ENCODE measurements at regions not wholly inside any gene's neighbourhood (a gene's known extent, or its start where the extent isn't known, plus 50 kb on each side); places are given as distances from the start of the nearest gene placed in this dataset.

DNA sequence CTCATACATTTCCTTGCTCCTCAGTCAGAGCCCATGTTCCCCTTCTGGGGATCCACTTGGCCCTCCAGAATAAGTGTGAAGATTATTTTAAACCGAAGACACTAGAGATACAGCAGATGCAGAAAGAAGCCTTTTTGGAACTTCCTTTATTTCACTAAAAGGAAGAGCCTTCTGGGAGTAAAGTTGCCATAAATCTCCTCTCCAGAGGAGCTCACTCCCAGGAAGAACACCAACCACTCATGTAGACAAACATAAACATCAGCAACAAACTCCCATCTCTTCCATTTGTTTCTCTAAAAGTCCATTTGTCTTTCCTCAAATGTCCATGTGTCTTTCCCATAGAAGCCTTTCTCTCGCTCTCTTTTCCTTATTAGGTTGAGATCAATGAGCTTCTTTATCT lies 62.4 kb upstream of the MSH6 start:
- TF ChIP-seq GATA3 (IDR thresholded peaks at IDR 0.05; ENCODE audit: low read depth, low read length) (no peak), GATA2 (IDR thresholded peaks at IDR 0.05; ENCODE audit: low read depth, low read length) (no peak)

All from SH-SY5Y (cell line).